ENCODE measurements at regions not wholly inside any gene's neighbourhood (a gene's known extent, or its start where the extent isn't known, plus 50 kb on each side); places are given as distances from the start of the nearest gene placed in this dataset.

DNA sequence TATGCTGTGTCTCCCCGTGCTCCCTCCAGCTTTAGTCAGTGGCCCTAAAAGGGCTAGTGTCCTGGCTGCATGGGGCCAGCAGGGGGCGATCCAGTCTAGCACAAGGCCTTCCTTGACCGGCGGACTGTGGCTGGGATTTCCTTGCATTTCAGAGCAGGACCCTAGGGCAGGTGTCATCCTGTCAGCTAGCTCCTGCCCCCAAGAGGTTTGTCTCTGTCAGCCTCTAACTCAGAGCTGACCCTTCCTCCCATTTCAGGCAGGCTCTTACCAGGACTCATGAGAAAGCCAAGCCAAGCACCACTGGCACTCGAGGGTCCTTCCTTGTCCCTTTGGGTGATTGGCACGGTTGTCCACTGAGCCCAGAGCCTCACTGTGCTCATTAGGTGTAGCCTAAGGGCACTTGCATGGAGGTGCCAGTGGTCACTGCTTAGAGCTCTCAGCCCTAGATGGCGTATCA, 140.3 kb downstream of the RPIA start:
- in situ Hi-C loops (cut with MboI; ENCODE audit: low sequenced_read_pairs, unreplicated experiment) = no loop called here
- peak; percentile 74 for DNase-seq (ENCODE audit: low spot score)
- TF ChIP-seq CTCF (IDR thresholded peaks at IDR 0.05; ENCODE audit: borderline replicate concordance, control extremely low read depth, extremely low read depth, insufficient read depth, missing control alignments) = peak; percentile 91

DNA sequence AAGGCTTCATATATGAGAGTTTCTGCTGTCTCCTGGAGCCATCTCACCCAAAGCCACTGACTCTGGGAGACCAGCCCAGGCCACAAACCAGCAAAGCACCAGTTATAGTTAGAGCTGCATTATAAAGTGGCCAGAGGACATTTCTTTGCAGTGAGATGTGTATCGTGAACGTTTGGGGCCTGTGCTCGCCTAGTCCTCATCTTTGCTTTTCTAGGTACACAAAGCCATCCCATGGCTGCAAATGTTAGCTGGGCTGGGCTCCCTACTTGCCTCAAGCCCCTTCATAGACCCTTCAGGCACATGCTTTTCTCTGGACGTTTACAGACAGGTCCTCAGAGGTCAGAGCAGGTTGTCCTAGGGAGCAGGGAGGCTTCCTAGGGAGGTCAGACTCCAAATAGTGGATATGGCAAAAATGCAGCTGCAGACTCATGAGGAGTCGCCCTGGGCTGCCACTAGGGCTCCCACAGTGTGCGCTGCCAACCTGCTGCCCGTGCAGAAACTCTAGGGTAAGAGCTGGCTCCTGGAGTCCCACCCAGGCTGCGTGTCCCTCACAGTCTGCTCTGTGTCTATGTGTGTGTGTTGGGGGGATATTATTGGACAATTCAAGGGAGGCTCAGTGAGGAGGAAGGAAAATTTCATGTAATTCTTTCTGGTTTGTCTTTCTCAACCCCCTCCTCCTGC, 141.0 kb downstream of the RPIA start:
- in situ Hi-C loops (cut with MboI; ENCODE audit: low sequenced_read_pairs, unreplicated experiment) = no loop called here
- no peak for DNase-seq (ENCODE audit: low spot score)
- no peak for TF ChIP-seq CTCF (IDR thresholded peaks at IDR 0.05; ENCODE audit: borderline replicate concordance, control extremely low read depth, extremely low read depth, insufficient read depth, missing control alignments)

- DNase-seq (ENCODE audit: low spot score) = no peak
- TF ChIP-seq CTCF (IDR thresholded peaks at IDR 0.05; ENCODE audit: borderline replicate concordance, control extremely low read depth, extremely low read depth, insufficient read depth, missing control alignments) = no peak
- in situ Hi-C loops (cut with MboI; ENCODE audit: low sequenced_read_pairs, unreplicated experiment) = no loop called here
Observed at GRCh38 chr2:88832992-88833389, 141.5 kb downstream of the RPIA start.

GRCh38 chr2:88834376-88834775, 142.9 kb downstream of the RPIA start:
- no peak for DNase-seq (ENCODE audit: low spot score)
- no peak for TF ChIP-seq CTCF (IDR thresholded peaks at IDR 0.05; ENCODE audit: borderline replicate concordance, control extremely low read depth, extremely low read depth, insufficient read depth, missing control alignments)
- in situ Hi-C loops (cut with MboI; ENCODE audit: low sequenced_read_pairs, unreplicated experiment) = no loop called here

DNA sequence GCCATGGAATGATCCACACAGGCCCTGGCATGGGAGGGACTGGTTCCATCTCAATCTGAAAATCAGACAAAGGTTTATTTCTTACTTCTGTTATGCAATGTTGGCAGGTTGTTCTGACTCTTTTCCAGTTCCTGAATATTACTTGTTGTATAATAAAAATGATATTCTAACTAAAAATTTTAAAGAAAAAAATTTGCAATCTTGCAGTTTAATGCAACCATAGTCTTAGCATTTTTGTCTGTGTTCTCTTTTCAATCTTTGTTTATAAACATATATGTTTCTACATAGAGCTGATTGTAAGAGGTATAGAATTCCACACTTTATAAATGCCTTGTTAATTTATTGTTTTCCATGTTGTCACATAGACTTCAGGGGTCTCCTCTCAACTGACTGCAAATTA, 143.4 kb downstream of the RPIA start:
- DNase-seq (ENCODE audit: low spot score) = no peak
- no peak for TF ChIP-seq CTCF (IDR thresholded peaks at IDR 0.05; ENCODE audit: borderline replicate concordance, control extremely low read depth, extremely low read depth, insufficient read depth, missing control alignments)
- in situ Hi-C loops (cut with MboI; ENCODE audit: low sequenced_read_pairs, unreplicated experiment) = no loop called here

GRCh38 chr2:88835726-88836125, 144.3 kb downstream of the RPIA start:
- DNase-seq (ENCODE audit: low spot score) = no peak
- in situ Hi-C loops (cut with MboI; ENCODE audit: low sequenced_read_pairs, unreplicated experiment) = no loop called here
- no peak for TF ChIP-seq CTCF (IDR thresholded peaks at IDR 0.05; ENCODE audit: borderline replicate concordance, control extremely low read depth, extremely low read depth, insufficient read depth, missing control alignments)

Data from GM13976 (cell line).